HG03175 (cell line): ENCODE measurements at regions not wholly inside any gene's neighbourhood (a gene's known extent, or its start where the extent isn't known, plus 50 kb on each side); places are given as distances from the start of the nearest gene placed in this dataset.

Experiments
- ATAC-seq: cut with Tn5 transposase; IDR thresholded peaks from one replicate; pipeline ENCODE4 v1.9.1; 2021; ENCODE audit warnings: mild to moderate bottlenecking, moderate library complexity; ENCODE audit not compliant: unreplicated experiment

- peak; percentile 84 for ATAC-seq
Measured at GRCh38 chr18:70491734-70492348, 203.0 kb downstream of the SOCS6 start.

- ATAC-seq = no peak
Measured at GRCh38 chr18:70489986-70490933, 201.4 kb downstream of the SOCS6 start.

- ATAC-seq = no peak
Measured at GRCh38 chr18:70489571-70489970, 200.7 kb downstream of the SOCS6 start.

GRCh38 chr18:70469916-70470315 is 181.1 kb downstream of the SOCS6 start:
- ATAC-seq = no peak

- no peak for ATAC-seq
Measured at GRCh38 chr18:70468861-70469547, 180.2 kb downstream of the SOCS6 start.

GRCh38 chr18:70464343-70465114 is 175.7 kb downstream of the SOCS6 start:
- ATAC-seq = no peak

GRCh38 chr18:70463085-70463484 is 174.2 kb downstream of the SOCS6 start:
- ATAC-seq = no peak

GRCh38 chr18:70462078-70462439 is 173.2 kb downstream of the SOCS6 start:
- no peak for ATAC-seq

GRCh38 chr18:70461323-70462077 is 172.7 kb downstream of the SOCS6 start:
- no peak for ATAC-seq

GRCh38 chr18:70459731-70460130 is 170.9 kb downstream of the SOCS6 start:
- no peak for ATAC-seq

- no peak for ATAC-seq
Measured at GRCh38 chr18:70459251-70459650, 170.4 kb downstream of the SOCS6 start.

- ATAC-seq = no peak
Measured at GRCh38 chr18:70457788-70458187, 168.9 kb downstream of the SOCS6 start.

GRCh38 chr18:70457223-70457622 is 168.4 kb downstream of the SOCS6 start:
- ATAC-seq = no peak

GRCh38 chr18:70456376-70456775 is 167.5 kb downstream of the SOCS6 start:
- no peak for ATAC-seq

- ATAC-seq = no peak
Measured at GRCh38 chr18:70455731-70456130, 166.9 kb downstream of the SOCS6 start.

GRCh38 chr18:70454704-70455322 is 166.0 kb downstream of the SOCS6 start:
- ATAC-seq = peak; percentile 75

- no peak for ATAC-seq
Measured at GRCh38 chr18:70453058-70453775, 164.4 kb downstream of the SOCS6 start.

GRCh38 chr18:70452501-70452900 is 163.7 kb downstream of the SOCS6 start:
- ATAC-seq = no peak
